ENCODE measurements at regions not wholly inside any gene's neighbourhood (a gene's known extent, or its start where the extent isn't known, plus 50 kb on each side); places are given as distances from the start of the nearest gene placed in this dataset.
A peak's percentile ranks its signal among the peaks of the same experiment; 100 is the strongest.
"Not testable (repeated sequence)": the region's sequence is repeated elsewhere in the genome, so short reads cannot be mapped to it uniquely, and the experiment has no call there.

- no peak for DNase-seq
These were observed 145.5 kb downstream of the CTH start for GRCh38 chr1:70556541-70556940.

DNA sequence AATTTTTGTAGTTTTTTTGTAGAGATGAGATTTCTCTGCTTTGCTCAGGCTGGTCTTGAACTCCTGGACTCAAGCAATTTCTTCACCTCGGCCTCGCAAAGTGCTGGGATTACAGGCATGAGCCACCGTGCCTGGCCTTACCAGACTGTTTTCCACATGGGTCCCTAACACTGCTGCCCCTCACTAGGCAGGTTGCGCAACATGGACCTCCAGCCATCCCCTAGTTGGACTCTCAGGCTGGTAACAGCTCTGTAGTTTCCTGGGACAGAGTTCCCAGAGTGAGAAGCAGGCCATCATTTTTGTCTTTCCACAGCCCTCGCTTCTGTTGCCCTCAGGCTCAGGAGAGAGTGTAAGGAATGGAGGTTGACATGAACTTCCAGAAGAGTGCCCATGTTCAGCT lies 156.1 kb downstream of the CTH start:
- DNase-seq = no peak

DNA sequence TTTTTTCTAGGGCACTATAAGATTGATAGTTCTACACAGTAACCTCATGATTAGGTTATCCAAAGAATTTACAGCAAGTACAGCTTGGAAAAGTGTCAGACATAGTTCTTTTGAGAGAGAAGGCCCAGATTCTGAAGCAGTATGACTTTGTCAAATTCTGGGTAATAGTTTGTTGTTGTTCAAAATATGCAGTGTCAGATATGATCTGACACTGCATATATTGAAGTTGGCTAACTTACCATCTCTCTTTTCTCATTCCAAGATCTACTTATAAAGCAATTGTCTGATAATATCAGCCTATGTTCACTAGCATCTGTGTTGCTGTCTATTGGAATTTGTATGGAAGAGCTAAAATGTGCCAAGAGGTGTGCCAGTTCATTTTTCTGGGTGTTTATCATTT lies 160.1 kb downstream of the CTH start:
- DNase-seq = no peak

DNA sequence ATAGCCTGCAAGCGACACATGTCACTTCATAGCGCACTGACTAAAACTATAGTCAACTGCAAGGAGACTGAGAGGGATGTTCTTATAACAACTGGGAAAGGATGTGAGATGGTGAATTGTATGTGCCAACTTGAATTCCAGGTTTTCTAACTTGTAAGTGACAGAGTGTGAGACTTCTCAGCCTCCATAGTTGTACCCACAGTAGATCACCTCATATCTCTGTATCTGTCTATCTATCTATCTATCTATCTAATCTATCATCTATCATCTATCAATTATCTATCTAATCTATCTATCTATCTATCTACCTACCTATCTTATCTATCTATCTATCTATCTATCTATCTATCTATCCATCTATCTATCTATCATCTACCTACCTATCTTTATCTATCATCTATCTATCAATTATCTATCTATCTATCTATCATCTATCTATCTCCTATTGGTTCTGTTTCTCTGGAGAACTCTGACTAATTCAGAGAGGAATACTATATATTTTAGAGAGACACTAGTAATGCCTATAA lies 162.3 kb downstream of the CTH start:
- no peak for DNase-seq

DNA sequence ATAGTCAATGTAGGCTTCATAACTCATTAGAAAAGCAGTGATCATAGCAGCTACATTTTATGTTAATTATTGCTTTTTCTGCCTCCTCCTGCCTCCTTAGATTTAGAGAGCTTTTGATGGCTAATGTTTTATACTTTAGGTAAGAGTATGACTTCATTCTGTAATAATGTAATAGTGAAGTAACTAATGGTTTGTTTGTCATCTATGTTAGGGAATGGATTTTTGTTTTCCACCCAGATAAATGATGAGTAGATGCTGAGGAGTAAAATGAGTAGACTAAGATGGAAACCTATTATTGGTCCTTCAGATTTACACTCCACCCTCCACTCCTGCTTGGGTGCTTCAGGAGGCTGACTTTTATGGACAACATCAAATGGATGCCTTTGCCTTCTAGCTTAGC lies 170.6 kb downstream of the CTH start:
- DNase-seq = no peak

DNA sequence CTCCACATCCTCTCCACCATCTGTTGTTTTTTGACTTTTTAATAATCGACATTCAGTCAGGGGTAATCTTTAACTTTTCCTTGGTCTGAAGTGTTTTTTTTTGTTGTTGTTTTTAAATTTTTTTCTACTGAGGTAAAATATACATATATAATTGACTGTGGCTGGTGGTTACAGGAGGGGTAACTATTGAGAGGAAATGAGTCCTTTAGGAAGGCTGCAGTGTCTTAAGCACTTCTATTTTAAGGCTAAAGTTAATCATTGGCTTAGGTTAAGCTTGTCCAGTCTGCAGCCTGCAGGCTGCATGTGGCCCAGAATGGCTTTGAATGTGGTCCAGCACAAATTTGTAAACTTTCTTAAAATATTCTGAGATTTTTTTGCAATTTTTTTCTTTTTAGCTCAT lies 172.5 kb downstream of the CTH start:
- DNase-seq = no peak

DNA sequence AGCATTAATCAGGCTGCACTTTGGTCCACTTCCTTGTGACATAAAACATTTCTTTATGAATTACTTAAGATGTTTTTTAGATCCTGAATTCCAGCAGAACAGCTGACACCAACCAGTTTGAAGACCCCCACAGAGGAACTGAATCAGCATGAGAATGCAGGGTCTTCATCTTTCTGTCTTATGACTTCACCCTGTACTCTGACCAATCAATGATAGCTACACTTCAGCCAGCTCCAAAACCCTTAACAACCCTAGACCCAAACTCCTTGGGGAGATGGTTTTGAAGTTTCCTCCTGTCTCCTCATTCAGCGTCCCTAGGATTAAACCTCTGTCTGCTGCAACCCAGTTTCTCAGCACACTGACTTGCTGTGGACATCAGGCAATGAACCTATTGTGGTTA lies 175.0 kb downstream of the CTH start:
- DNase-seq = peak in 1 of 2 experiments; percentile 1

DNA sequence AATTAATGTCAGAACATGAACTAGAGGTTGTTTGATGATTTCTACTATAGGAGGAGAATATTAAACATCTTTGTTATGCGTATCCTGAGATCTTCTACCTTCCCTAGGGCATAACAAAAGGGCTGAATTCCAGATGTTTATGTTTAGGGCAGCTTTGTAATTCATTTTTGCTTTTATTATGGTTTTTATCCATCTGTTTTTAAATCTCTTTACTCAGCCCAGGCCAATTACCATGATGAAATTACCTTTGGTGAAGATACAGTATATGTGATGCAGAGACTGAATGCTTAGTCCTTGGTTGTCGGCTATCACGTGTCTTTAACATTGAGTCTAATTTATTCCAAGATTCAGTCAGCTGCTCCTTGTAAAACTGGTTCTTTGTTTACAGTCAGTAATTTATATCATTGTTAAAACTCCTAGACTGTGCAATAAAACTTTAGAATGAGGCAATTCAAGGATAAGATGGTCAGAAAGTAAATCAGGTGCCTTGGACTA lies 176.9 kb downstream of the CTH start:
- peak in 1 of 2 experiments; percentile 39 for DNase-seq

GRCh38 chr1:70593551-70593950 lies 182.5 kb downstream of the CTH start:
- not testable (repeated sequence) for DNase-seq

DNA sequence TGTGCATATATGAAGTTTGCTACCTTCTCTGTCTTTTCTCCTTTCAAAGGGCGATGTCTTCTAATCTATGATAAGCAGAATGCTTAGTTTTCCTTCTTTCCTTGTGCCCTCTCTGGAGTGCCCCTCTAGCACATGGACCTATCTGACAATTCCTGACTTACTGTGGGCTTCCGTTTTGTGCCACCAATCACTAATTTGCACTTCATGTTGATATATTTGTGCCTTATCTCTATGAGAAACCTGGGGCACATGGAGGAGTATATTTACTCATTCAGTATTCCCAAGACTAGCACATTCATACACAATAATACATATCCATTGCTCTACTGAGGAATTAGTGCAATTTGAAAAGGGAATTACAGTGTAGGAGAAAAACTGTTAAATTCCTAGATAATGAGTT lies 197.7 kb downstream of the CTH start:
- no peak for DNase-seq

GRCh38 chr1:70610164-70610563 lies 199.1 kb downstream of the CTH start:
- DNase-seq = not testable (repeated sequence)

GRCh38 chr1:70616946-70617345 lies 205.9 kb downstream of the CTH start:
- no peak for DNase-seq

DNA sequence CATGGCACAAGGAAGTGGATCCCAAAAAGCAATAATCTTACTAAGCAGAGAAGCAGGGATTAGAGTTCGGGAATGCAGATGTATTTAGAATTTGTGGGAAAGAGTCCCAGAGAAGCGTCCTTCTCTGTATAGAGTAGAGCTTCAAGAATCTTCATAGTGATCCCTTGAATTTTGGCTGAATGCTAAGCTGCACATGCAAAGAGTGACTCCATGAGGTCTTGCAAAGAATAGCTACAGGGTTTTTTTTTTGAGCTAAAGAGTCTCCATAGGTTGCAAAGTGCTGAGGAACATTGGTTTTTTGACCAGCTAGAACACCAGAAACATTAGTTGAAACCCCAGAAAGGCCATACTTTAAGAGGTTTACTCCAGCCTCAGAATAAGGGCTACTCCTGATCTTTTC lies 206.7 kb downstream of the CTH start:
- no peak for DNase-seq

DNA sequence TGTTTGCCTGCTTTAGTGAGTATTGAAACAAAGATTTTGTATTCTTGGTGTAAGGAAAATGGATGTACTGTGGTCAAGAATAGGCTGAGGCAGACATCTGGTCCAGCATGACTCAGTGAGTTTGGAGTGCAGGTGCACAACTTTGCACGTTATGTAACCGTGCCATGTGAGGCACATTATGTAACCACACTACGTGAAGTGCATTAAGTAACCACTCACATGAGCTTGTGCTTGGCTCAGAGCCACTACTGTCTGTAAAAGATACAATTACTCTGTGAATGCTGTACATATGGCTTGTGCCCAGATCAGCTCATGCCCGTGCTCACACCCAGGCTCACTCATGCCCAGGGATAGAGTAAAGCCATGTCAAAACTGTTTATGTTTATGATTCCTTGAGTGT lies 216.8 kb downstream of the CTH start:
- peak in 1 of 2 experiments; percentile 50 for DNase-seq

DNA sequence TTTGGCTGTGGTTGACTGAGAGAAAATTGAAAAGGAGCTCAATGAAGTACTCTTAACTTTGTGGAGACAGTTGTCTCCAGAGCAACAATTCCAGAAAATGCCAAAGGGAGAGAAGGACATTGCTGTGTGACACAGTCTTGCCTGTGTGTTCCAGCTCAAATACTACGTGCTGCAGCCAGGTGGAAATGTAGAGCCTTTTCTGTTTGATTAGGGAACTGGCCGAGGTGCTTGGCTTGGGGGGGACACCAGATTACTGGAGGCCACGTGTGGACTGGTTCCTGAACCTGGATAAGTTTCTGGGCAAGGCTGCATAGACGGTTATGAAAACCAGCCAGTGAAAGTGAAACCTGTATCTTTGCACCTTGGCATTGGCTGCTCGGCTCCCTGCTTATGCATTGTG lies 217.9 kb downstream of the CTH start:
- no peak for DNase-seq

DNA sequence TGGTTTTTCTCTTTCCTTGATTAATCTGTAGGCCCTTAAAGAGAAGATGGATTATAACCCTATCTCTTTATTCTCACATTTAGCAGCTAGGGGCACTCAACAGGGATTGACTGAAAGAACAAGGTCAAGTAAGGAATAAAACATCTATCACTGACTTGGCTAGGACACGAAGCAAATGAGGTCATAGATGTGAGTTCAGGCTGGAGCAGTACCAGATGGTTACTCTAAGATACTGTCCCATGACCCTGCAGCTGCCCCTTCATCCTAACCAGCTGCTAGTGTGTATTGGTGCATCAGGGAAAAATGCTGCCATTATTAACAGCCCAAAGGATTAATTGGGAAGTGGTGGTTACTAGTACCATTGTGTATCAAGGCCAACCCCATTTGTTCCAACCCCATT lies 221.9 kb downstream of the CTH start:
- DNase-seq = peak; percentile 79 to 94

DNA sequence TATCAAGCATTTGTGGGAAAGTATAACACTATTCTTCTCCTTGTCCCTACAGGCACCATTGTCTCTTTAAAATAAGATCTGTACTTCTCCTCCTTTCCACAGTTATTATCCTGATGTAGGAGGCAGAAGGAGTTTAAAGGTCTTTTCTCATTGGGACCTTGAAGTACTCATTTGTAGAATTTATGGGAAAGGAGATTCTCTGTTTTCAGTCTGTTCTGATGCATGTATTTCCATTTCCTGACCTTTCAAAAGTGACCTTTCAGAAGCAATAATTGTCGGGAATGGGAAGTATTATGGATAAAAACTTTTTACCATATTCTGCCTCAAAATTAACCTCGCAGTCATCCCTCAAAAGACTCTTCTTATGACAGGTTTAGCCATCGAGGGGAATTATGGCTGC lies 224.8 kb downstream of the CTH start:
- no peak for DNase-seq

- DNase-seq = no peak
These were observed 230.8 kb downstream of the CTH start for GRCh38 chr1:70641868-70642267.

DNA sequence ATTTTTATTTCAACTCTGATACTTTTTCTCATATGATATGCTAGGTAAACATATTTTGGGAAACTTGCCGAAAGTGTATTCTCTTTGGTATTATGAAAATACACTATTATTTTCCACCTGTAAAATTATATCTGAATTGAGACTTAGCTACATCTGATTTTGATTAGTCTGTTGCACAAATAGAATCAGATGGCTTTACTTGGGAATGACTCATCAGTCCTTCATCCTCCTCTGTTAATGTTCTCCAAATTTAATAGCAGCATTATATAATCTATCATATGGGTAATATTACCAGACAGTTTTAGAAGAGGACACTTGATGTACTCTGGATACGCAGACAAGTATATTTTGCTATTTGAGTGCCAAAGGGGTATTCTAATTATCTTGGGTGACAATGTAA lies 245.3 kb downstream of the CTH start:
- no peak for DNase-seq

DNA sequence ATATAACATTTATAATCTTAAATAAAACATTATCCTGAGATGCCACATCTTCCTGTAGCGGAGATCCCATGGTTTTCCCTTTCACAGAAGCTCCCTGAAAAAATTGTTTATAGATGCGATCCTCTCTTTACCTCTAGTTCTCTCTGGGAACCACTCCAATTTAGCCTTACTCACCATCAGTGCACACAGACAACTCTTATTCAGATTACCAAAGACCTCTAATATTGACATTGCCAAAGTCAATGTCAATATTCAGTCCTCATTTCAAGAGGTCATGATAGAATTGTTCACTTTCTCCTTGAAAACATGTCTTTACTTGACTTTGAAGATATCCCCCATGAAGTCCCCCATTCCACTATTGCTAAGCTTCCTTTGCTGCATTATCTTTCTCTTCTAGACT lies 248.8 kb downstream of the CTH start:
- DNase-seq = no peak

GRCh38 chr1:70666381-70667140 lies 255.5 kb downstream of the CTH start:
- no peak for DNase-seq

- no peak for DNase-seq
These were observed 256.6 kb downstream of the CTH start for GRCh38 chr1:70667494-70668170.

- DNase-seq = no peak
These were observed 259.9 kb downstream of the CTH start for GRCh38 chr1:70671006-70671405.

GRCh38 chr1:70672442-70672888 lies 261.4 kb downstream of the CTH start:
- DNase-seq = no peak
